AG09309 (cell line): ENCODE measurements at regions not wholly inside any gene's neighbourhood (a gene's known extent, or its start where the extent isn't known, plus 50 kb on each side); places are given as distances from the start of the nearest gene placed in this dataset.

ENCODE experiments used
- DNase-seq: peaks from one replicate; pipeline ENCODE4 v3.0.0-alpha.2; 2010; ENCODE audit warnings: low read depth
- H3K4me3 ChIP-seq: 2 replicates; pipeline ENCODE4 v1.5.1; 2011; ENCODE audit warnings: mild to moderate bottlenecking, low read depth, low read length, moderate library complexity; ENCODE audit not compliant: control insufficient read depth
- TF ChIP-seq, protein P1 (sequence below): IDR thresholded peaks from 2 replicates; pipeline ENCODE4 v1.5.1; 2011; ENCODE audit warnings: mild to moderate bottlenecking, low read depth, low read length, inconsistent platforms; ENCODE audit not compliant: insufficient read depth, control insufficient read depth; ENCODE audit errors: missing control alignments

DNA sequence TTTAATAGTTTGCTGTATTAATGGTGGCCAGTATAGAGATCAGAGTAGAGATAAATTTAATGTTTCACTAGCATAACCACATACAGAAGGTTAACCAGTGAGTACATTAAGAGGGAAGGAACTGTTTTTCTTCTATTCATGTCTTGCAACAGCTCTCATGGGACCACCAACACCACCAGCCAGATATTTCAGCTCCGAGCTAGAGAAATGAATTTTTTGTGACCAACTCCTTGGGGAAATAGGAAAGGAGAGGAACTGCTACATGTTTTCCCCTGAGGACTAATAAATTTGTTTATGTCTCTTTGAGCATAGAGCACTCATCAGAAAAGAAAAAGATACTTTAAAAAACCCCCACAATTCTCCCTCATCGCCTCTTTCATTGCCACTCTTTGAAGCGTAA is 247.5 kb downstream of the MBNL1 start:
- H3K4me3 ChIP-seq = no peak overlapping the region
- no peak for DNase-seq
- TF ChIP-seq, protein P1, sequence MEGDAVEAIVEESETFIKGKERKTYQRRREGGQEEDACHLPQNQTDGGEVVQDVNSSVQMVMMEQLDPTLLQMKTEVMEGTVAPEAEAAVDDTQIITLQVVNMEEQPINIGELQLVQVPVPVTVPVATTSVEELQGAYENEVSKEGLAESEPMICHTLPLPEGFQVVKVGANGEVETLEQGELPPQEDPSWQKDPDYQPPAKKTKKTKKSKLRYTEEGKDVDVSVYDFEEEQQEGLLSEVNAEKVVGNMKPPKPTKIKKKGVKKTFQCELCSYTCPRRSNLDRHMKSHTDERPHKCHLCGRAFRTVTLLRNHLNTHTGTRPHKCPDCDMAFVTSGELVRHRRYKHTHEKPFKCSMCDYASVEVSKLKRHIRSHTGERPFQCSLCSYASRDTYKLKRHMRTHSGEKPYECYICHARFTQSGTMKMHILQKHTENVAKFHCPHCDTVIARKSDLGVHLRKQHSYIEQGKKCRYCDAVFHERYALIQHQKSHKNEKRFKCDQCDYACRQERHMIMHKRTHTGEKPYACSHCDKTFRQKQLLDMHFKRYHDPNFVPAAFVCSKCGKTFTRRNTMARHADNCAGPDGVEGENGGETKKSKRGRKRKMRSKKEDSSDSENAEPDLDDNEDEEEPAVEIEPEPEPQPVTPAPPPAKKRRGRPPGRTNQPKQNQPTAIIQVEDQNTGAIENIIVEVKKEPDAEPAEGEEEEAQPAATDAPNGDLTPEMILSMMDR = no peak

DNA sequence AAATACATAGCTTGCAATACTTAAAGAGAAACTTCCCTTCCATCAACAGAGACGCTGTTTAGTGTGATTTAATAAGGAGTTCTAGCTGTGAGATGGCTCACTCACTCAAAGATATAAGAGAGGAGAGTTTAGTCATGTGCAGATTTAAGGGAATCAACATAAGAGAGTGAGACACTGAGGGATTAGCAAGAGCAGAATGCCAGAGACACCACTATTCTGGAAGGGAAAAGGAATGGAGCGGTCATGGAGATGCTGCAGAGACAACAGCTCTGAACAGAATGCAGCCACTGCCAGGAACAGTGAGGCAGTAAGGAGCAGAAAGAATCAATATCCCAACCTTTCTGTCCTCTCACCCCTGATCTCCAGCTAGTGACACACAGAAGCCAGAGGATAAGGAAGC is 248.8 kb downstream of the MBNL1 start:
- no peak for DNase-seq
- H3K4me3 ChIP-seq = no peak overlapping the region
- TF ChIP-seq, protein P1 = no peak

DNA sequence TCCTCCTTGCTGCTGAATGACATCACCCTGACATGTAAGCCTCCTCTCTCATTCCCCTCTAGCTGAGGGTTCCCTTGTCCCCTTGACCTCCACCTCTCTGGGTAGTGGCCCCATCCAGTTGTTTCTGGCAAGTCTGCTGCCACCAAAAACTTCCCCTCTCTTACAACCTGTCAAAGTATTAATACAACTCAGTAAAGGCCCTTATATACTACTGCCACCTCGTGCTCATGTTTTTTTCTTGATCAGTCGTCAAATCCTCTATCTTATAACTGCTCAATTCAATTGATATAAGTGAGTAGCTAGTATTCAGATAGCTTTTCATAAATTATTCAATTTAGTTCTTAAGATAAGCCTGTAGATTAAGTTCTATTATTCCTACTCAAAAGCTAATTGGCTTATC is 249.6 kb downstream of the MBNL1 start:
- DNase-seq = no peak
- no peak overlapping the region for H3K4me3 ChIP-seq
- TF ChIP-seq, protein P1 = no peak

DNA sequence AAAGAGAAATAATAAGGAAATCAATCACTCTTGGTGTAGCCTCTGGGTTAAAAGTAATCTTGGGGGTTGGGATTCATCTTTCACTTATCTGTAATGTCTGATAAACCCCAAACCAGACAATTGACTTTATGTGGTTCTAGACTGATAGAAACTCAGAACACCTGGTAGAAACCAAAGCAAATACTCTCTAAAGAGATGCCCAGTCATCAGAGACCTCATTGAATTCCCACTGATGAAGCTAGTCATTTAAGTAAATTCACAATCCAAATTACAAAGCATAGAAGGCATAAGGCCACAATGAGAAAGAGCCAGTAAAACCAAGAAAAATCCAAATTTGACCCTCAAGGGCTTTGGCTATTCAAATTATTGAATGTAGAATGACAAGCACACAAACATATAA is 250.6 kb downstream of the MBNL1 start:
- no peak overlapping the region for H3K4me3 ChIP-seq
- DNase-seq = no peak
- TF ChIP-seq, protein P1 = no peak

DNA sequence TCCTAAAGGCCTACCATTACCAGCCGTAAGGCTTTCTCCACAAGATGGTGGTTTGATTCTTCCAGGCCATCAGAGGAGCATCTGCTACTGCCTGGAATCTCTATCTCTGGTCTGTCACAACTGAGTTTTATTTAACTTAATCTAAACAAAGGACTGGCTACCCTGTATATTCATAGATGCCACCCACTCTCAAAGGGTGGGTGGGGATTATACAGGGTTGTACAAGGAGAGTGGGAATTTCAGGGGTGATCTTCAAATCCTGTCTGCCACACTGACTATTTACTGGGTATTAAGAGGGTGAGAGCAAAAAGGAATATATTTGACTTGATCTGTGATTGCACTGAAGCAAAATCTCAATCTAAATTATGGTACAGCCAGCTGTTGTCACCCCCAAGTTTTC is 253.3 kb downstream of the MBNL1 start:
- DNase-seq = no peak
- no peak overlapping the region for H3K4me3 ChIP-seq
- TF ChIP-seq, protein P1 = no peak

DNA sequence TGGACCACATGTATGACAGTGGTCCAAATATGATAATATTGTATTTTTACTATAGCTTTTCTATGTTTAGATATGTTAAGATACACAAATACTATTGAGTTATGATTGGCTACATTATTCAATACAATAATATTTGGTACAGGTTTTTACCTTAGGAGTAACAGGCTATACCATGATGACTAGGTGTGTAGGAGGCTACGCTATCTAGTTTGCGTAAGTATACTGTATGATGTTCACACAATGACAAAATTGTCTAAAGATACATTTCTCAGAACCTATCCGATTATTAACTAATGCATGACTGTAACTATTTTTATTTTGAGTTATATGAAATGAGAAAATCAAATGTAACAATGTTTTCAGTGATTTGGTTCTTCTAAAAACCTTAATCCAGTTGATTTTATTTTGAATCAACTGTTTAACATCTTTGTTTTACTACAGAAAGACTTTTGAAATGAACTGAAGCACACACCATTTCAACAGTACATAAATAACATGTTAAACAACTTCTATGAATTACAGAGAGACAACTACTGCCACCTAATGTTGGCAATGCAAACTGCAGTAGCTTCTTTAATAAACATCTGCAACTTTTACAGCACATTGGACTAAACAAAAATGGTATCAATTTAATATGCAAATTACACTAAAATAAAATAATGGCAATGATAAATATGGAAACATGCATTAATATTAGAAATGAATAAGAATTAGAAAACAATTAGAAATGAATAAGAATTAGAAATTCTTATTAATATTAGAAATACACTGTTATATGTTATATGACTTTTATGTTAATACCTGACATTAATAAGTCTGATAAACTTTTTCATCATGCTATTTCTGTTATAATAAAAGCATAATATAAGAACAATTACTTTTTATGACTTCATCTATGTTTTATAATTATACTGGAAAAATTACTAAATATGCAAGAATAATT is 255.7 kb downstream of the MBNL1 start:
- H3K4me3 ChIP-seq = no peak overlapping the region
- DNase-seq = peak; percentile 17
- TF ChIP-seq, protein P1 = peak; percentile 64
